GM12891 (cell line): ENCODE measurements at regions not wholly inside any gene's neighbourhood (a gene's known extent, or its start where the extent isn't known, plus 50 kb on each side); places are given as distances from the start of the nearest gene placed in this dataset.

Experiments used
- POLR2A ChIP-seq: IDR thresholded peaks from 2 replicates; pipeline ENCODE4 v1.6.1; 2011; ENCODE audit warnings: low read depth, low read length, control low read depth
- POLR2AphosphoS5 ChIP-seq: IDR thresholded peaks from 2 replicates; pipeline ENCODE4 v1.6.1; 2011; ENCODE audit warnings: low read depth, low read length, control low read depth

GRCh38 chr3:124610130-124610529, 120.1 kb upstream of the UMPS start:
- no peak for TF ChIP-seq POLR2AphosphoS5
- no peak for TF ChIP-seq POLR2A
